Ovary (tissue), 7 donors: ENCODE measurements at regions not wholly inside any gene's neighbourhood (a gene's known extent, or its start where the extent isn't known, plus 50 kb on each side); places are given as distances from the start of the nearest gene placed in this dataset.

Source experiments
- DNase-seq, 5 donors: peaks; one replicate each; pipeline ENCODE4 v3.0.0-alpha.2; 2019 to 2020
- H3K27ac ChIP-seq, 2 donors: fragments of 200-600 bp; one replicate each; pipeline versions ENCODE4 v1.5.1 to v1.8.0; 2019 to 2022
- H3K27me3 ChIP-seq: fragments of 200-600 bp; one replicate; pipeline ENCODE4 v1.8.0; 2022
- H3K36me3 ChIP-seq: fragments of 200-600 bp; sonication (generic); one replicate; pipeline ENCODE4 v1.5.1; 2019
- H3K4me1 ChIP-seq: one replicate; pipeline ENCODE4 v1.8.1; 2013; ENCODE audit warnings: mild to moderate bottlenecking, moderate library complexity; ENCODE audit not compliant: insufficient read depth
- H3K4me3 ChIP-seq: fragments of 200-600 bp; sonication (generic); one replicate; pipeline ENCODE4 v1.5.1; 2017
- H3K9me3 ChIP-seq, 2 donors: fragments of 200-600 bp in 1 of 2; sonication (generic) in 1 of 2; one replicate each; pipeline versions ENCODE4 v1.5.1 to v1.8.1; 2013 to 2019; ENCODE audit warnings: mild to moderate bottlenecking in 1 of 2, moderate library complexity in 1 of 2
- EP300 ChIP-seq: sonication (generic); formaldehyde crosslinking; IDR thresholded peaks from one replicate; pipeline ENCODE4 v1.6.1; 2017; ENCODE audit warnings: antibody characterized with exemption
- POLR2A ChIP-seq: fragments of 450-650 bp; IDR thresholded peaks from one replicate; pipeline ENCODE4 v1.6.1; 2017; ENCODE audit warnings: antibody characterized with exemption, mild to moderate bottlenecking, moderate library complexity
- WGBS, 3 donors: extraction: QIAGEN DNeasy Blood & Tissue Kit in 1 of 3; methylation state at CpG; one replicate each; pipeline versions ENCODE4 v1.1.5 to v1.1.7; 2013 to 2017; 5-methylcytosine and 5-hydroxymethylcytosine counted together
- intact Hi-C, 4 donors: fragments of 100-400 bp; cut with DNase I; formaldehyde crosslinking; loops; one replicate each; pipeline versions ENCODE4 v1.11.0 to v1.15.1; 2022 to 2023
- TF ChIP-seq, protein P1 (sequence below), 3 donors: fragments of 450-650 bp in 2 of 3; fragments of 200-600 bp in 1 of 3; IDR thresholded peaks; one replicate each; pipeline versions ENCODE4 v1.5.1 to v1.8.0; 2016 to 2022; ENCODE audit warnings: antibody characterized with exemption in 3 of 3, mild to moderate bottlenecking in 1 of 3
- donor health status: DM: no; HTN: no; CAD: no; lungs with moderate emphysema.
- donor health status: DM: no; HTN: no; CAD: no.
- donor health status: Bipolar disorder and iron deficiency.
- donor health status: DM: no; HTN: no; CAD: no.
- donor health status: DM: yes; HTN: yes; CAD: no.

DNA sequence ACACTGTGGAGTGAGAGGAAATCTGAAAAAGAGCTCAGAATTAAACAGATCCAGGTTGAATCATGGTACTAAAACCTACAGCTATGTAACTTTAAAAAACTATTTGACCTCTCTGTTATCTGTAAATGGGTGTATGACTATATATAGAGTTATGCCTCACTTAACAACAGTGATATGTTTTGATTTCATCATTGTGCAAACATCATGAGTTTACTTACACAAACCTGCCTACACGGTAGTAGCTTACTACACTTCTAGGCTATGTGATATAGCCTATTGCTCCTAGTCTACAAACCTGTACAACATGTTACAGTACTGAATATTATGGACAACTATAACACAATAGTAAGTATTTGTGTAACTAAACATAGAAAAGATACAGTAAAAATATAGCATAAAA lies 191.6 kb upstream of the MEIS2 start:
- TF ChIP-seq, protein P1, sequence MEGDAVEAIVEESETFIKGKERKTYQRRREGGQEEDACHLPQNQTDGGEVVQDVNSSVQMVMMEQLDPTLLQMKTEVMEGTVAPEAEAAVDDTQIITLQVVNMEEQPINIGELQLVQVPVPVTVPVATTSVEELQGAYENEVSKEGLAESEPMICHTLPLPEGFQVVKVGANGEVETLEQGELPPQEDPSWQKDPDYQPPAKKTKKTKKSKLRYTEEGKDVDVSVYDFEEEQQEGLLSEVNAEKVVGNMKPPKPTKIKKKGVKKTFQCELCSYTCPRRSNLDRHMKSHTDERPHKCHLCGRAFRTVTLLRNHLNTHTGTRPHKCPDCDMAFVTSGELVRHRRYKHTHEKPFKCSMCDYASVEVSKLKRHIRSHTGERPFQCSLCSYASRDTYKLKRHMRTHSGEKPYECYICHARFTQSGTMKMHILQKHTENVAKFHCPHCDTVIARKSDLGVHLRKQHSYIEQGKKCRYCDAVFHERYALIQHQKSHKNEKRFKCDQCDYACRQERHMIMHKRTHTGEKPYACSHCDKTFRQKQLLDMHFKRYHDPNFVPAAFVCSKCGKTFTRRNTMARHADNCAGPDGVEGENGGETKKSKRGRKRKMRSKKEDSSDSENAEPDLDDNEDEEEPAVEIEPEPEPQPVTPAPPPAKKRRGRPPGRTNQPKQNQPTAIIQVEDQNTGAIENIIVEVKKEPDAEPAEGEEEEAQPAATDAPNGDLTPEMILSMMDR (IDR thresholded peaks at IDR 0.05) = no peak
- TF ChIP-seq EP300 (no peak), POLR2A (no peak)
- intact Hi-C loops = no loop called here

DNA sequence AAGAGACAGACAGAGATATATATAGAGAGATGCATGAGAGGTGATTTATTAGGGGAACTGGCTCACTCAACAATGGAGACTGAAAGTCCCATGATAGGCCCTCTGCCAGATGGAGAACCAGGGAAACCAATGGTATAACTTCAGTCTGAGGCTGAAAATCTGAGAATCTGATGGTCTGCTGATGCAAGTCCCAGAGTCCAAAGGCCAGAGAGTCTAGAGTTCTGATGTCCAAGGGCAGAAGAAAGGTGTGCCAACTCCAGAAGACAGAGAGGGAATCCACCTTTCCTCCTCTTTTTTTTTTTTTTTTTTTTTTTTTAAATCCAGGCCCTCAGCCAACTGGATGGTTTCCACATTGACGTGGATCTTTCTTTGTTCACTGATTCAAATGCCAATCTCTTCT lies 197.9 kb upstream of the MEIS2 start:
- TF ChIP-seq, protein P1 (IDR thresholded peaks at IDR 0.05) = no peak
- TF ChIP-seq EP300 = no peak
- no peak for DNase-seq
- WGBS, 3 donors = 23 to 30% (median 30%) methylated on average over 1 of the region's 1 CpG

More for the DNA sequence above, 191.6 kb upstream of the MEIS2 start:
- H3K36me3 ChIP-seq = no peaks in the 10 kb centered on the region
- H3K4me3 ChIP-seq = no peak overlapping the region
- no peak for DNase-seq
- H3K27me3 ChIP-seq = no peaks in the 10 kb centered on the region
- no peaks in the 10 kb centered on the region for H3K4me1 ChIP-seq
- 43 to 70% (median 49%) methylated on average over 1 of the region's 1 CpG for WGBS, 3 donors
- no peaks in the 10 kb centered on the region for H3K9me3 ChIP-seq
- no peak overlapping the region for H3K27ac ChIP-seq

GRCh38 chr15:37339437-37339836 lies 239.1 kb upstream of the MEIS2 start:
- intact Hi-C loops = no loop called here
- H3K27ac ChIP-seq = no peak overlapping the region
- H3K27me3 ChIP-seq = no peaks in the 10 kb centered on the region
- DNase-seq = no peak
- no peaks in the 10 kb centered on the region for H3K4me1 ChIP-seq
- no peaks in the 10 kb centered on the region for H3K9me3 ChIP-seq
- no peak overlapping the region for H3K4me3 ChIP-seq
- no peaks in the 10 kb centered on the region for H3K36me3 ChIP-seq
- 62 to 75% (median 66%) methylated on average over 3 of the region's 3 CpGs for WGBS, 3 donors
- TF ChIP-seq, protein P1 (IDR thresholded peaks at IDR 0.05) = no peak
- TF ChIP-seq EP300 (no peak), POLR2A (no peak)

More for the DNA sequence above, 197.9 kb upstream of the MEIS2 start:
- Histone ChIP-seq H3K4me1 (no peaks in the 10 kb centered on the region), H3K27me3 (no peaks in the 10 kb centered on the region), H3K4me3 (no peak overlapping the region), H3K27ac (no peak overlapping the region), H3K36me3 (no peaks in the 10 kb centered on the region), H3K9me3 (no peaks in the 10 kb centered on the region)
- intact Hi-C loops = no loop called here

GRCh38 chr15:37339856-37340255 lies 239.5 kb upstream of the MEIS2 start:
- H3K4me3 ChIP-seq = no peak overlapping the region
- no peaks in the 10 kb centered on the region for H3K9me3 ChIP-seq
- WGBS, 3 donors = 28 to 52% (median 31%) methylated on average over 3 of the region's 3 CpGs
- no peaks in the 10 kb centered on the region for H3K4me1 ChIP-seq
- no peaks in the 10 kb centered on the region for H3K27me3 ChIP-seq
- no peaks in the 10 kb centered on the region for H3K36me3 ChIP-seq
- intact Hi-C loops = no loop called here
- no peak for DNase-seq
- TF ChIP-seq, protein P1 (IDR thresholded peaks at IDR 0.05) = no peak
- TF ChIP-seq EP300 = no peak
- H3K27ac ChIP-seq = no peak overlapping the region

- no peak overlapping the region for H3K4me3 ChIP-seq
- H3K4me1 ChIP-seq = no peaks in the 10 kb centered on the region
- H3K36me3 ChIP-seq = no peaks in the 10 kb centered on the region
- no peaks in the 10 kb centered on the region for H3K9me3 ChIP-seq
- TF ChIP-seq POLR2A (no peak), EP300 (no peak)
- TF ChIP-seq, protein P1 (IDR thresholded peaks at IDR 0.05) = no peak
- no peak for DNase-seq
- intact Hi-C loops = no loop called here
- no peaks in the 10 kb centered on the region for H3K27me3 ChIP-seq
- WGBS, 3 donors = 25 to 40% (median 35%) methylated on average over 2 of the region's 2 CpGs
- H3K27ac ChIP-seq = no peak overlapping the region
These were observed 240.1 kb upstream of the MEIS2 start for GRCh38 chr15:37340438-37340837.
